GM18508 (cell line): ENCODE measurements at regions not wholly inside any gene's neighbourhood (a gene's known extent, or its start where the extent isn't known, plus 50 kb on each side); places are given as distances from the start of the nearest gene placed in this dataset.

ENCODE experiments used
- ATAC-seq: cut with Tn5 transposase; IDR thresholded peaks from one replicate; pipeline ENCODE4 v1.9.1; 2021; ENCODE audit warnings: moderate number of reproducible peaks; ENCODE audit not compliant: insufficient read depth, unreplicated experiment

GRCh38 chrX:10076765-10077164 lies 80.0 kb upstream of the CLCN4 start:
- ATAC-seq = no peak

GRCh38 chrX:10077425-10078188 lies 79.2 kb upstream of the CLCN4 start:
- ATAC-seq = no peak

- ATAC-seq = no peak
These were observed 78.5 kb upstream of the CLCN4 start for GRCh38 chrX:10078266-10078665.

GRCh38 chrX:10079231-10079630 lies 77.5 kb upstream of the CLCN4 start:
- no peak for ATAC-seq

- no peak for ATAC-seq
These were observed 73.0 kb upstream of the CLCN4 start for GRCh38 chrX:10083809-10084208.

- ATAC-seq = no peak
These were observed 71.6 kb upstream of the CLCN4 start for GRCh38 chrX:10085223-10085622.

GRCh38 chrX:10086676-10087075 lies 70.1 kb upstream of the CLCN4 start:
- no peak for ATAC-seq

GRCh38 chrX:10087391-10087790 lies 69.4 kb upstream of the CLCN4 start:
- ATAC-seq = no peak

GRCh38 chrX:10089378-10089795 lies 67.4 kb upstream of the CLCN4 start:
- ATAC-seq = no peak

- no peak for ATAC-seq
These were observed 66.5 kb upstream of the CLCN4 start for GRCh38 chrX:10090319-10090718.

- ATAC-seq = no peak
These were observed 61.5 kb upstream of the CLCN4 start for GRCh38 chrX:10095246-10095645.

- ATAC-seq = no peak
These were observed 60.9 kb upstream of the CLCN4 start for GRCh38 chrX:10095698-10096432.

- ATAC-seq = peak; percentile 83
These were observed 58.5 kb upstream of the CLCN4 start for GRCh38 chrX:10098270-10098713.

- ATAC-seq = no peak
These were observed 57.4 kb upstream of the CLCN4 start for GRCh38 chrX:10099411-10099810.

GRCh38 chrX:10101269-10101668 lies 55.5 kb upstream of the CLCN4 start:
- ATAC-seq = no peak

GRCh38 chrX:10102046-10102704 lies 54.6 kb upstream of the CLCN4 start:
- no peak for ATAC-seq

- ATAC-seq = no peak
These were observed 53.8 kb upstream of the CLCN4 start for GRCh38 chrX:10103023-10103422.

GRCh38 chrX:10104958-10105658 lies 51.7 kb upstream of the CLCN4 start:
- ATAC-seq = no peak

- ATAC-seq = peak; percentile 34
These were observed 50.0 kb upstream of the CLCN4 start for GRCh38 chrX:10106806-10107205.
